ENCODE measurements at regions not wholly inside any gene's neighbourhood (a gene's known extent, or its start where the extent isn't known, plus 50 kb on each side); places are given as distances from the start of the nearest gene placed in this dataset.

- TF ChIP-seq TCF12 (IDR thresholded peaks at IDR 0.05; ENCODE audit: low read depth) (no peak), CEBPB (IDR thresholded peaks at IDR 0.05) (no peak), RAD21 (IDR thresholded peaks at IDR 0.05; ENCODE audit: low read depth) (no peak), EP300 (IDR thresholded peaks at IDR 0.05; ENCODE audit: borderline replicate concordance) (no peak)
Observed at GRCh38 chr1:57784356-57784755, 360.5 kb upstream of the DAB1 start.

- TF ChIP-seq EP300 (IDR thresholded peaks at IDR 0.05; ENCODE audit: borderline replicate concordance) (no peak), RAD21 (IDR thresholded peaks at IDR 0.05; ENCODE audit: low read depth) (no peak)
Observed at GRCh38 chr1:57782357-57782756, 358.5 kb upstream of the DAB1 start.

GRCh38 chr1:57772580-57773195 lies 348.8 kb upstream of the DAB1 start:
- TF ChIP-seq EGR1 (IDR thresholded peaks at IDR 0.05) (no peak), CREB1 (IDR thresholded peaks at IDR 0.05; ENCODE audit: low read depth) (no peak), NFIC (IDR thresholded peaks at IDR 0.05) (no peak), TEAD4 (IDR thresholded peaks at IDR 0.05) (no peak), ZBTB7A (IDR thresholded peaks at IDR 0.05; ENCODE audit: low read depth) (no peak), REST (IDR thresholded peaks at IDR 0.05; ENCODE audit: low read depth) (no peak), RAD21 (IDR thresholded peaks at IDR 0.05; ENCODE audit: low read depth) (no peak), USF1 (IDR thresholded peaks at IDR 0.05) (no peak), CEBPB (IDR thresholded peaks at IDR 0.05) (no peak), EP300 (IDR thresholded peaks at IDR 0.05; ENCODE audit: borderline replicate concordance) (no peak), TAF1 (IDR thresholded peaks at IDR 0.05; ENCODE audit: low read depth) (no peak)

GRCh38 chr1:57770772-57771171 lies 346.9 kb upstream of the DAB1 start:
- TF ChIP-seq TAF1 (IDR thresholded peaks at IDR 0.05; ENCODE audit: low read depth) (no peak), EP300 (IDR thresholded peaks at IDR 0.05; ENCODE audit: borderline replicate concordance) (no peak), TCF12 (IDR thresholded peaks at IDR 0.05; ENCODE audit: low read depth) (no peak), YY1 (IDR thresholded peaks at IDR 0.05; ENCODE audit: low read depth) (no peak), ZBTB7A (IDR thresholded peaks at IDR 0.05; ENCODE audit: low read depth) (no peak), EGR1 (IDR thresholded peaks at IDR 0.05) (no peak), REST (IDR thresholded peaks at IDR 0.05; ENCODE audit: low read depth) (no peak), TEAD4 (IDR thresholded peaks at IDR 0.05) (no peak)

- TF ChIP-seq CEBPB (IDR thresholded peaks at IDR 0.05): no peak
- TF ChIP-seq FOXM1 (IDR thresholded peaks at IDR 0.05; ENCODE audit: borderline replicate concordance, low read depth): no peak
Observed at GRCh38 chr1:57770236-57770635, 346.4 kb upstream of the DAB1 start.

- TF ChIP-seq TCF12 (IDR thresholded peaks at IDR 0.05; ENCODE audit: low read depth) (no peak), ZBTB7A (IDR thresholded peaks at IDR 0.05; ENCODE audit: low read depth) (no peak), EP300 (IDR thresholded peaks at IDR 0.05; ENCODE audit: borderline replicate concordance) (no peak), CEBPB (IDR thresholded peaks at IDR 0.05) (no peak), CREB1 (IDR thresholded peaks at IDR 0.05; ENCODE audit: low read depth) (no peak), YY1 (IDR thresholded peaks at IDR 0.05; ENCODE audit: low read depth) (no peak), TEAD4 (IDR thresholded peaks at IDR 0.05) (no peak), TAF1 (IDR thresholded peaks at IDR 0.05; ENCODE audit: low read depth) (no peak), REST (IDR thresholded peaks at IDR 0.05; ENCODE audit: low read depth) (no peak)
Observed at GRCh38 chr1:57761628-57762027, 337.8 kb upstream of the DAB1 start.

All from Ishikawa (cell line).